Upper lobe of left lung (tissue), 6 donors: ENCODE measurements at regions not wholly inside any gene's neighbourhood (a gene's known extent, or its start where the extent isn't known, plus 50 kb on each side); places are given as distances from the start of the nearest gene placed in this dataset.

Experiments used
- ATAC-seq, 2 donors: fragments of 200-7000 bp; cut with Tn5 transposase; one replicate each; pipeline ENCODE4 v1.9.1; 2022; ENCODE audit warnings: mild to moderate bottlenecking in 2 of 2, moderate library complexity in 2 of 2; ENCODE audit not compliant: low FRiP score in 2 of 2
- DNase-seq, 2 donors: peaks; one replicate each; pipeline ENCODE4 v3.0.0-alpha.2; 2019 to 2020
- H3K27ac ChIP-seq, 4 donors: fragments of 200-600 bp; sonication (generic); one replicate each; pipeline ENCODE4 v1.5.1; 2016 to 2019
- H3K27me3 ChIP-seq, 4 donors: fragments of 200-600 bp; sonication (generic); one replicate each; pipeline ENCODE4 v1.5.1; 2017 to 2019
- H3K36me3 ChIP-seq, 4 donors: fragments of 200-600 bp; sonication (generic); one replicate each; pipeline ENCODE4 v1.5.1; 2016 to 2019
- H3K4me1 ChIP-seq, 4 donors: fragments of 200-600 bp; sonication (generic); one replicate each; pipeline ENCODE4 v1.5.1; 2018 to 2019
- H3K4me3 ChIP-seq, 4 donors: fragments of 200-600 bp; sonication (generic); one replicate each; pipeline ENCODE4 v1.5.1; 2017 to 2019; ENCODE audit warnings: mild to moderate bottlenecking in 2 of 4, moderate library complexity in 1 of 4
- H3K9me3 ChIP-seq, 4 donors: fragments of 200-600 bp; sonication (generic); one replicate each; pipeline ENCODE4 v1.5.1; 2018 to 2019
- CTCF ChIP-seq, 6 experiments: fragments of 450-650 bp in 4 of 6; fragments of 200-600 bp in 2 of 6; sonication (generic) in 2 of 6; IDR thresholded peaks; one replicate each; pipeline ENCODE4 v1.5.1; 2016 to 2019; ENCODE audit warnings: antibody characterized with exemption in 6 of 6
- EP300 ChIP-seq, 4 donors: sonication (generic); formaldehyde crosslinking; IDR thresholded peaks; one replicate each; pipeline ENCODE4 v1.5.1; 2017; ENCODE audit warnings: antibody characterized with exemption in 4 of 4, control low read depth in 2 of 4
- POLR2A ChIP-seq, 4 donors: fragments of 450-650 bp; IDR thresholded peaks; one replicate each; pipeline ENCODE4 v1.5.1; 2016 to 2017; ENCODE audit warnings: antibody characterized with exemption in 4 of 4, mild to moderate bottlenecking in 2 of 4
- POLR2AphosphoS5 ChIP-seq, 2 donors: sonication (generic); formaldehyde crosslinking; IDR thresholded peaks; one replicate each; pipeline ENCODE4 v1.5.1; 2017; ENCODE audit warnings: antibody characterized with exemption in 2 of 2
- WGBS, 2 donors: methylation state at CpG; one replicate each; pipeline ENCODE4 v1.1.5; 2017 to 2018; 5-methylcytosine and 5-hydroxymethylcytosine counted together
- donor health status: DM: no; HTN: no; CAD: no; lungs with moderate emphysema.
- donor health status: DM: no; HTN: yes; CAD: no; lungs with severe emphysema.

GRCh38 chr15:47477341-47477740 is 240.0 kb upstream of the SEMA6D start:
- DNase-seq: no peak
- TF ChIP-seq POLR2AphosphoS5 (IDR thresholded peaks at IDR 0.05) (no peak), CTCF (IDR thresholded peaks at IDR 0.05) (no peak), POLR2A (IDR thresholded peaks at IDR 0.05) (no peak), EP300 (IDR thresholded peaks at IDR 0.05) (no peak)
- no peaks in the 10 kb centered on the region for H3K9me3 ChIP-seq

GRCh38 chr15:47484059-47484458 is 233.2 kb upstream of the SEMA6D start:
- Histone ChIP-seq H3K27me3 (no peaks in the 10 kb centered on the region), H3K36me3 (no peaks in the 10 kb centered on the region), H3K9me3 (no peaks in the 10 kb centered on the region), H3K4me1 (no peaks in the 10 kb centered on the region), H3K27ac (no peak overlapping the region), H3K4me3 (no peak overlapping the region)
- no peak for ATAC-seq
- WGBS, 2 donors: 41 to 56% methylated on average over 3 of the region's 3 CpGs
- DNase-seq: no peak
- TF ChIP-seq CTCF (IDR thresholded peaks at IDR 0.05): no peak
- no peak for TF ChIP-seq EP300 (IDR thresholded peaks at IDR 0.05)
- TF ChIP-seq POLR2AphosphoS5 (IDR thresholded peaks at IDR 0.05): no peak
- no peak for TF ChIP-seq POLR2A (IDR thresholded peaks at IDR 0.05)

More at GRCh38 chr15:47477341-47477740, 240.0 kb upstream of the SEMA6D start:
- Histone ChIP-seq H3K27ac (no peak overlapping the region), H3K27me3 (no peaks in the 10 kb centered on the region), H3K4me3 (no peak overlapping the region), H3K4me1 (no peaks in the 10 kb centered on the region), H3K36me3 (no peaks in the 10 kb centered on the region)
- ATAC-seq: no peak

GRCh38 chr15:47484997-47485396 is 232.3 kb upstream of the SEMA6D start:
- no peaks in the 10 kb centered on the region for H3K36me3 ChIP-seq
- TF ChIP-seq POLR2A (IDR thresholded peaks at IDR 0.05) (no peak), CTCF (IDR thresholded peaks at IDR 0.05) (no peak), POLR2AphosphoS5 (IDR thresholded peaks at IDR 0.05) (no peak), EP300 (IDR thresholded peaks at IDR 0.05) (no peak)
- no peak for ATAC-seq

GRCh38 chr15:47485419-47485818 is 231.9 kb upstream of the SEMA6D start:
- TF ChIP-seq CTCF (IDR thresholded peaks at IDR 0.05): no peak
- no peak for TF ChIP-seq POLR2AphosphoS5 (IDR thresholded peaks at IDR 0.05)
- no peak for TF ChIP-seq POLR2A (IDR thresholded peaks at IDR 0.05)
- no peak for TF ChIP-seq EP300 (IDR thresholded peaks at IDR 0.05)
- Histone ChIP-seq H3K4me1 (no peaks in the 10 kb centered on the region), H3K27me3 (no peaks in the 10 kb centered on the region), H3K36me3 (no peaks in the 10 kb centered on the region), H3K27ac (no peak overlapping the region), H3K4me3 (no peak overlapping the region), H3K9me3 (no peaks in the 10 kb centered on the region)
- WGBS, 2 donors: 91 to 96% methylated on average over 2 of the region's 2 CpGs
- ATAC-seq: no peak
- DNase-seq: no peak

More at GRCh38 chr15:47484997-47485396, 232.3 kb upstream of the SEMA6D start:
- no peak overlapping the region for H3K27ac ChIP-seq
- no peak for DNase-seq
- no peaks in the 10 kb centered on the region for H3K9me3 ChIP-seq
- no peaks in the 10 kb centered on the region for H3K27me3 ChIP-seq
- WGBS, 2 donors: 84 to 87% methylated on average over 2 of the region's 2 CpGs
- H3K4me3 ChIP-seq: no peak overlapping the region
- H3K4me1 ChIP-seq: no peaks in the 10 kb centered on the region

GRCh38 chr15:47486040-47486439 is 231.3 kb upstream of the SEMA6D start:
- WGBS, 2 donors: 84 to 90% methylated on average over 2 to 3 of the region's 3 CpGs
- no peak overlapping the region for H3K27ac ChIP-seq
- H3K9me3 ChIP-seq: no peaks in the 10 kb centered on the region
- ATAC-seq: no peak
- TF ChIP-seq EP300 (IDR thresholded peaks at IDR 0.05) (no peak), CTCF (IDR thresholded peaks at IDR 0.05) (no peak), POLR2A (IDR thresholded peaks at IDR 0.05) (no peak), POLR2AphosphoS5 (IDR thresholded peaks at IDR 0.05) (no peak)
- H3K4me3 ChIP-seq: no peak overlapping the region
- DNase-seq: no peak
- no peaks in the 10 kb centered on the region for H3K36me3 ChIP-seq
- no peaks in the 10 kb centered on the region for H3K27me3 ChIP-seq
- H3K4me1 ChIP-seq: no peaks in the 10 kb centered on the region
